ENCODE measurements at regions not wholly inside any gene's neighbourhood (a gene's known extent, or its start where the extent isn't known, plus 50 kb on each side); places are given as distances from the start of the nearest gene placed in this dataset.

- Histone ChIP-seq H3K9ac (ENCODE audit: insufficient read depth in 1 of 2, low read depth in 2 of 2, low read length in 2 of 2) (no peak overlapping the region), H3K9me3 (replicated peaks; ENCODE audit: control insufficient read depth, insufficient read depth, low read depth, low read length) (no peaks in the 10 kb centered on the region; the same call in 1 of the 2 replicates), H3K4me2 (ENCODE audit: insufficient read depth, low read length) (no peak overlapping the region), H3K9me1 (ENCODE audit: control insufficient read depth, insufficient read depth, low read length) (no peaks in the 10 kb centered on the region), H3K27me3 (ENCODE audit: control insufficient read depth in 2 of 2, insufficient read depth in 2 of 2, low read length in 2 of 2) (no peaks in the 10 kb centered on the region), H3K27ac (ENCODE audit: extremely low read depth, low read depth, low read length) (no peak overlapping the region), H2AFZ (ENCODE audit: low read depth, low read length) (no peak overlapping the region), H4K20me1 (replicated peaks; ENCODE audit: control insufficient read depth, insufficient read depth, low read length) (no peaks in the 10 kb centered on the region), H3K4me3 (no peak overlapping the region), H3K79me2 (ENCODE audit: control insufficient read depth, insufficient read depth, low read length) (no peaks in the 10 kb centered on the region), H3K36me3 (ENCODE audit: control insufficient read depth, insufficient read depth, low read length) (no peaks in the 10 kb centered on the region), H3K4me1 (replicated peaks in 1 of 2; ENCODE audit: control insufficient read depth in 2 of 2, insufficient read depth in 2 of 2, low read length in 2 of 2) (no peaks in the 10 kb centered on the region)
- intact Hi-C loops (cut with micrococcal nuclease): no loop called here
- ChIA-PET POLR2A (no interaction called here), CTCF (ENCODE audit: low intra/inter-chr PET ratio) (no interaction called here)
- FAIRE-seq: no peak
- in situ Hi-C loops (cut with MboI): no loop called here
- TF ChIP-seq ZNF316 (IDR thresholded peaks at IDR 0.05): no peak
- no peak for TF ChIP-seq ELK1 (CRISPR knock-in tag; IDR thresholded peaks at IDR 0.05)
- no peak for TF ChIP-seq ZNF280B (CRISPR knock-in tag; IDR thresholded peaks at IDR 0.05)
- no peak for TF ChIP-seq THAP7 (CRISPR knock-in tag; IDR thresholded peaks at IDR 0.05)
- no peak for TF ChIP-seq TRIM25 (IDR thresholded peaks at IDR 0.05; ENCODE audit: borderline replicate concordance)
- TF ChIP-seq CGGBP1 (CRISPR knock-in tag; IDR thresholded peaks at IDR 0.05): no peak
- no peak for TF ChIP-seq ZNF384 (IDR thresholded peaks at IDR 0.05; ENCODE audit: low read depth, low read length)
- no peak for TF ChIP-seq ZBED1 (IDR thresholded peaks at IDR 0.05)
- BruUV-seq (replicated peaks): no TSS peak
- WGBS (ENCODE audit: insufficient coverage, low coverage, missing lambda C conversion rate): 0% methylated on average over 3 of the region's 3 CpGs
- DNase-seq (ENCODE audit: extremely low read depth in 1 of 4, low spot score in 3 of 4): no peak
- no peak for ATAC-seq
Measured at GRCh38 chr4:12139296-12139695, 710.6 kb upstream of the HS3ST1 start.

All from K562 (cell line).